ENCODE measurements at regions not wholly inside any gene's neighbourhood (a gene's known extent, or its start where the extent isn't known, plus 50 kb on each side); places are given as distances from the start of the nearest gene placed in this dataset.

DNA sequence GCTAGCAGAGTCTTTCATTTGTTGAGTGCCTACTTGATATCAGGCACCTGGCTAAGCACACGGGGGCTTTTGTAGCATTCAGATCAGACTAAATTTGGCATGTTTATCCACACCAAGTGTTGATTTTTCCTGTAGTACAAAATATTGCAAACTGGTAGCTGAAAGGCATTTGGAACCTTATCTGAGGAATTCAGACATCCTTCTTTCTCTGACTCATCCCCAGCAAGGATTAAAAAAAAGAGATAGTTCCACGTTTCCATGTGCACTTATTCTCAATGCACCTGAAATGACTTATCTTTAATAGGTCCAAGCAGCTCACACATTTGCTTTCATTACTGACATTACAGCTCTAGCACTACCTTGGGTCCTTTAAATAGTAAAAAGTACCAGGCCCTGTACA, 786.0 kb upstream of the GRM7 start:
- intact Hi-C loops (cut with DNase I), result no loop called here
- Histone ChIP-seq H3K36me3 (no peaks in the 10 kb centered on the region), H3K27me3 (no peaks in the 10 kb centered on the region), H3K27ac (no peak overlapping the region), H3K4me1 (no peaks in the 10 kb centered on the region), H3K4me3 (replicated peaks in 1 of 3) (no peak overlapping the region), H3K9me3 (no peaks in the 10 kb centered on the region)
- TF ChIP-seq, protein P1, sequence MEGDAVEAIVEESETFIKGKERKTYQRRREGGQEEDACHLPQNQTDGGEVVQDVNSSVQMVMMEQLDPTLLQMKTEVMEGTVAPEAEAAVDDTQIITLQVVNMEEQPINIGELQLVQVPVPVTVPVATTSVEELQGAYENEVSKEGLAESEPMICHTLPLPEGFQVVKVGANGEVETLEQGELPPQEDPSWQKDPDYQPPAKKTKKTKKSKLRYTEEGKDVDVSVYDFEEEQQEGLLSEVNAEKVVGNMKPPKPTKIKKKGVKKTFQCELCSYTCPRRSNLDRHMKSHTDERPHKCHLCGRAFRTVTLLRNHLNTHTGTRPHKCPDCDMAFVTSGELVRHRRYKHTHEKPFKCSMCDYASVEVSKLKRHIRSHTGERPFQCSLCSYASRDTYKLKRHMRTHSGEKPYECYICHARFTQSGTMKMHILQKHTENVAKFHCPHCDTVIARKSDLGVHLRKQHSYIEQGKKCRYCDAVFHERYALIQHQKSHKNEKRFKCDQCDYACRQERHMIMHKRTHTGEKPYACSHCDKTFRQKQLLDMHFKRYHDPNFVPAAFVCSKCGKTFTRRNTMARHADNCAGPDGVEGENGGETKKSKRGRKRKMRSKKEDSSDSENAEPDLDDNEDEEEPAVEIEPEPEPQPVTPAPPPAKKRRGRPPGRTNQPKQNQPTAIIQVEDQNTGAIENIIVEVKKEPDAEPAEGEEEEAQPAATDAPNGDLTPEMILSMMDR (IDR thresholded peaks at IDR 0.05), result no peak
- no peak for TF ChIP-seq POLR2A (IDR thresholded peaks at IDR 0.05)
- 67 to 74% methylated on average over 2 of the region's 2 CpGs for WGBS, 2 donors
- DNase-seq, result no peak

DNA sequence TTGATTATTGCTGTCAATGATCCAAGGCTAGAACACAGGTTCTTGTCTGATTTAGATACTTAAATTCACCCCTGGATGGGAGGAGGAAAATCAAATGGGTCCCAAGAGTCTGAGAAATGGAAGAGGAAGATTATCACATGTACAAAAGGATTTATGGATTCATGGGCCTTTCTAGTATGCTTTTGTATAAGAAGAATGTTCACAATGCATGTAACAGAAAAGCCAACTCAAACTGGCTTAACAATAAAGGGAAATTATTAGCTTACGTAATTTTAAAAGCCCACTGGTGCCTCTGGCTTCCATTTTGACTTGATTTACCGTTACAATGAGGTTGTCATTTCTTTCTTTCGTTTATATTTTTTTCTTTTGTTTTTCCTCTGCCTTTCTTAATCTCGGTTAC, 782.5 kb upstream of the GRM7 start:
- no peak overlapping the region for H3K27ac ChIP-seq
- no peak for DNase-seq
- no peaks in the 10 kb centered on the region for H3K36me3 ChIP-seq
- intact Hi-C loops (cut with DNase I), result no loop called here
- H3K27me3 ChIP-seq, result no peaks in the 10 kb centered on the region
- H3K9me3 ChIP-seq, result no peaks in the 10 kb centered on the region
- WGBS, 2 donors, result 38 to 63% methylated on average over 4 of the region's 4 CpGs
- no peak overlapping the region for H3K4me3 ChIP-seq (replicated peaks in 1 of 3)
- H3K4me1 ChIP-seq, result no peaks in the 10 kb centered on the region
- TF ChIP-seq, protein P1 (IDR thresholded peaks at IDR 0.05), result no peak
- no peak for TF ChIP-seq POLR2A (IDR thresholded peaks at IDR 0.05)

DNA sequence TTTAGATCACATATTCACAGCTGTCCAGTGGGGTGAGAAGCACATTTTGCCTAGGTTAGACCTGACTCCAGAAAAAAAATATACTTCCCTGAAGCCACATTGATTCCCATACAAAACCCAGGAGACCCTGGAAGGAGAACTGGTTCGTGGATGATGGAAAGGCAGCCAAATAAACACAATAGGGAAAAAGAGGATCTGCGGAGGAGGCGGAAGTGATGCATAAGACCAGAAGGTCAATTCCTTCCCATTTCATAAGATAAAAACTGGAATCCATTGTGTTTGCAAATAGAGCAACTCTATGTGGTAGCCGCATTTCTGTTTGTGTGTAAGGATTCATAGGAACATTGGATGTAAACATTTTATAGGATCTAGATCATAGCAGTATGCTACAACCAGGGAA, 781.9 kb upstream of the GRM7 start:
- intact Hi-C loops (cut with DNase I), result no loop called here
- DNase-seq, result no peak
- H3K36me3 ChIP-seq, result no peaks in the 10 kb centered on the region

DNA sequence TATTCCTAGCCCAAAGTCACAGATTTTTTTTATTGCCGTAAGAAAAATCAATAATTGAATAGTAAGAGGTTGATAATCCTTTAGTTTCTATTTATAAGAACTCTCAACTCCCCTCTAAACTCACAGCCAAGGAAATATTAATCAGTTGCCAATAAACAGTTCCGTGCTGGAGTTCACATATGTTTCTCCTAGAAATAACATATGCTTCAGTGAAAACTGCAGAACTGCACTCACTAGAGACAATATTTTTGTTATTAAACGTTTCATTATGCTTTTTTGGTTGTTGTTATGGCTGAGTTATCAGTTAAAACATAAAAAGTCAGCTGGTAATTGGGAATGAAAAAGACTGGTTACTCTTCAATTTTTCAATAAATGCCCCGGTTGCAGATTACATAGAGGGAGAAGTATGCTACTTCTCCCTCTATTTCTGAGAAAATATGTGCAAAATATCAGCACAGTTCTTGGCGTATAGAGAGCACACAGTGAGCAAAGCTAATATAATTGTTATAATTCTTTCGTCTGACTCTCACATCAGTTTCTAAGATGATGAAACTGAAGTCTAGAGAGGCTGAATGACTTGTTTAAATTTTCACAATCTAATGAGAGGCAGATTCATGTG, 781.2 kb upstream of the GRM7 start:
- Histone ChIP-seq H3K27me3 (no peaks in the 10 kb centered on the region), H3K4me3 (replicated peaks in 1 of 3) (no peak overlapping the region), H3K27ac (no peak overlapping the region), H3K36me3 (no peaks in the 10 kb centered on the region), H3K4me1 (no peaks in the 10 kb centered on the region), H3K9me3 (no peaks in the 10 kb centered on the region)
- TF ChIP-seq POLR2A (IDR thresholded peaks at IDR 0.05), result no peak
- no peak for DNase-seq
- intact Hi-C loops (cut with DNase I), result no loop called here
- WGBS, 2 donors, result 53 to 59% methylated on average over 6 of the region's 6 CpGs

More for the DNA sequence above, 781.9 kb upstream of the GRM7 start:
- TF ChIP-seq POLR2A (IDR thresholded peaks at IDR 0.05), result no peak
- TF ChIP-seq, protein P1 (IDR thresholded peaks at IDR 0.05), result no peak
- 78 to 80% methylated on average over 4 of the region's 4 CpGs for WGBS, 2 donors
- H3K4me3 ChIP-seq (replicated peaks in 1 of 3), result no peak overlapping the region
- H3K9me3 ChIP-seq, result no peaks in the 10 kb centered on the region
- H3K27ac ChIP-seq, result no peak overlapping the region
- H3K4me1 ChIP-seq, result no peaks in the 10 kb centered on the region
- no peaks in the 10 kb centered on the region for H3K27me3 ChIP-seq

DNA sequence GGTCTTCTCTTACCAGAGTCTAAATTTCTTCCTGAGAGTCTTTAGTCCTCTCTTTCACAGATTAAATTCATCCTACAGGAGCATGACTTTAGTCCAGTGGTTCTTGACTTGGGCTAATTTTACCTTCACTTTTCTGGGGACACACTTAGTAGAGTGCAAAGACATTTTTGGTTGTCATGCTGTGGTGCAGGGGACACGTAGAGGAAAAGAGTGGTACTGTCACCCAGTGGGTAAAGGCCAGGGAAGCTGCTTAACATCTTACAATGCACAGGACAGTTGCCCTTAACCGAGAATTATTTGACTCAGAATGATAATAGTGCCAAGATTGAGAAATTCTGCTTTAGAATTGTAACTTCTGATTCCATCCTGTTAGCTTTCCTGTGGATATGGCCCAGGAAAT, 772.5 kb upstream of the GRM7 start:
- TF ChIP-seq, protein P1 (IDR thresholded peaks at IDR 0.05), result no peak
- no peak for TF ChIP-seq POLR2A (IDR thresholded peaks at IDR 0.05)
- H3K27ac ChIP-seq, result no peak overlapping the region
- WGBS, 2 donors, result 72 to 79% methylated on average over 2 of the region's 2 CpGs
- H3K9me3 ChIP-seq, result no peaks in the 10 kb centered on the region
- intact Hi-C loops (cut with DNase I), result no loop called here
- H3K36me3 ChIP-seq, result no peaks in the 10 kb centered on the region
- H3K27me3 ChIP-seq, result no peaks in the 10 kb centered on the region
- no peak for DNase-seq
- H3K4me3 ChIP-seq (replicated peaks in 1 of 3), result no peak overlapping the region
- H3K4me1 ChIP-seq, result no peaks in the 10 kb centered on the region
